HG02884 (cell line): ENCODE measurements at regions not wholly inside any gene's neighbourhood (a gene's known extent, or its start where the extent isn't known, plus 50 kb on each side); places are given as distances from the start of the nearest gene placed in this dataset.
A peak's percentile ranks its signal among the peaks of the same experiment; 100 is the strongest.
"Not testable (repeated sequence)": the region's sequence is repeated elsewhere in the genome, so short reads cannot be mapped to it uniquely, and the experiment has no call there.

ENCODE experiments used
- ATAC-seq: cut with Tn5 transposase; IDR thresholded peaks from one replicate; pipeline ENCODE4 v1.9.1; 2021; ENCODE audit warnings: mild to moderate bottlenecking, moderate library complexity; ENCODE audit not compliant: unreplicated experiment

DNA sequence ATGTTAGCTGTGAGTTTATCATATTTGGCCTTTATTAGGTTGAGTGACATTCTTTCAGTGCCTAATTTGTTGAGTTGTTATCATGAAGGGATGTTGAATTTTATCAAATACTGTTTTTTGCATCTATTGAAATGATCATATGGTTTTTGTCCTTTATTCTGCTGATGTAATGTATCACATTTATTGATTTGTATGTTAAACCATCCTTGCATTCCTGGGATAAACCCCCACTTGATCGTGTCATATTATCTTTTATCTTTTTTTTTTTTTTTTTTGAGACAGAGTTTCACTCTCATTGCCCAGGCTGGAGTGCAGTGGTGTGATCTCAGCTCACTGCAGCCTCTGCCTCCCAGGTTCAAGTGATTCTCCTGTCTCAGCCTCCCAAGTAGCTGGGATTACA lies 51.9 kb upstream of the MFGE8 start:
- not testable (repeated sequence) for ATAC-seq

DNA sequence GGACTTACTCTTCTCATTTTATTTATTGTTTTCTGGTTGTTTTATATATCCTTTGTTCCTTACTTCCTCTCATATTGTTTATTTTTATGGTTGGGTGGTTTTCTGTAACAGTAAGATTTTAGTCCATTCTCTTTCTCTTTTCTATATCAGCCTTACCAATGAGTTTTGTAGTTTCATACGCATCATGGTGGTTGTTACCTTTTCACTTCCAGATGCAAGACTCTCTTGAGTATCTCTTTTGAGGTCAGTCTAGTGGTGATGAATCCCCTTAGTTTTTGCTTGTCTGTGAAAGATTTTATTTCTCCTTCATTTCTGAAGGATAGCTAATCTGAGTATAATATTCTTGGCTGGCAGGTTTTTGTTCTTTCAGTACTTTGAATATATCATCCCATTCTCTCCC lies 57.1 kb upstream of the MFGE8 start:
- no peak for ATAC-seq

DNA sequence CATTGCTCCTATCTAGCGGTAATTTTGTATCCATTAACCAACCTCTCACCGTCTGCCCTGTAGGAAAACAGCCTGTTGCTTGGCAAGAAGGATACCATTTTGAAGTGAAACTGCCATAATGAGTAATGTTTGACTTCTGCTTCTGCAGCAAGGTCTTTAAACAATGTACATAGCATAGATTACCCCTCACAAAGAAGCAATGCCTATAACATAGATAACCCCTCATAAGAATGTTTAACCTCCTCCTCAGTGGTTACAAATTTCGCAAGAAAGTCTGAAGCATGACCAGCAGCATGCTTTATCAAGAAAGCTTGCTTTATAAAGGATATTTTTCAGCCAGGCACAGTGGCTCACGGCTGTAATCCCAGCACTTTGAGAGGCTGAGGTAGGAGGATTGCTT lies 61.2 kb upstream of the MFGE8 start:
- no peak for ATAC-seq

DNA sequence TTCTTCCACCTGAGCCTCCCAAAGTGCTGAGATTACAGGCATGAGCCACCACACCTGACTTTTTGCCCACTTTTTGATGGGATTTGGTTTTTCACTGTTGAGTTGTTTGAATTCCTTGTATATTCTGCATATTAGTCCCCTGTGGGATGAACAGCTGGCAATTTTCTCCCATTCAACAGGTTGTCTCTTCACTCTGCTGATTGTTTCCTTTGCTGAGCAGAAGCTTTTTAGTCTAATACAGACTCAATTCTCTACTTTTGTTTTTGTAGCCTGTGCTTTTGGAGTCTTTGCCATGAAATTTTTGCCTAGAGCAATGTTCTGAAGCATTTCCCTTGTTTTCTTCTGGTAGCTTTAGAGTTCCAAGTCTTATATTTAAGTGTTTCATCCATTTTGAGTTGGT lies 62.7 kb upstream of the MFGE8 start:
- ATAC-seq, result no peak

DNA sequence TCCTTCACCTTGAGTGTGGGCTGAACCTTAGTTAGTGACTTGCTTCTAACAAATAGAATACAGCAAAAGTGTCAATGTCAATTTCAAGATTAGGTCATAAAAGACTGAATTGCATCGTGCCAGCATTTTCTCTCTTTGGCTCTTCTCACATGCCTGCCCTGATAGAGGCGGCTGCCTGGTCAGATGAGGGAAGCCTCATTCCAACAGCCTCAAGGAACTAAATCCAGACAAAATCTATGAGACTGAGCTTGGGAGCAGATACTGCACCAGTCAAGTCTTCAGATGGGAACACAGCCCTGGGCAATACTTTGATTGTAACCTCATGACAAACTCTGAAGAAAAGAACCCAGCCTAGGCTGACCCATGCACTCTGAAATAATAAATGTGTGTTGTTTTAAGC lies 63.5 kb upstream of the MFGE8 start:
- no peak for ATAC-seq

DNA sequence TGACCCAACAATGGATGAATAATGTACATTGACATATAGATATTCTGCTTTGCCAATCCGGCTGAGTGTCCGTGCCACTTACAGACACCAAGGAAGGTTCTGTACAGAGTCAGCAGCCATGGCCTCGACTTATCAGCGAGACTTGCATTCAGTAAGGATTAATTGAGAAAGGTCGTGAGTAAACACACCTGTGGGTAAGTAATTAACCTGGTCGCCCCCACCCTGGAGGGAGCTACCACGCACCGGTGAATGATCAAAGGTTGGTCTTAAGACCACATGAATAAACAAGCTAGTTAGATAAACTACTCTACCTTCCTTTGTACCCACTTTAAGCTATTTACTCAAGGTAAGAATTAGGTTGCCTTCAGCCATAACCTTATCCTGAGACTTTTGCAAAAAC lies 66.5 kb upstream of the MFGE8 start:
- ATAC-seq, result no peak

DNA sequence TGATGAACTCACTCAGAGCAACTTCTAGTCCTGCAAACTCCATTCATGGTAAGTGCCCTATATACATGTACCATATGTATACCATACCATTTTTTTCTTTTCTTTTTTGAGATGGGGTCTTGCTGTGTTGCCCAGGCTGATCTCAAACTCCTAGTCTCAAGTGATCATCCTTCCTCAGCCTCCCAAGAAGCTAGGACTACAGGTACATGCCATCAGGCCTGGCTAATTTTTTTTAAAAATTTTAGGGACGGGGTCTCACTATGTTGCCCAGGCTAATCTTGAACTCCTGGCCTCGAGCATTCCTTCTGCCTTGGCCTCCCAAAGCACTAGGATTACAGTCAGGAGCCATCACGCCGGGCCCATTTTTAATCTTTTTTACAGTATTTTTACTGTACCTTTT lies 67.3 kb upstream of the MFGE8 start:
- no peak for ATAC-seq

DNA sequence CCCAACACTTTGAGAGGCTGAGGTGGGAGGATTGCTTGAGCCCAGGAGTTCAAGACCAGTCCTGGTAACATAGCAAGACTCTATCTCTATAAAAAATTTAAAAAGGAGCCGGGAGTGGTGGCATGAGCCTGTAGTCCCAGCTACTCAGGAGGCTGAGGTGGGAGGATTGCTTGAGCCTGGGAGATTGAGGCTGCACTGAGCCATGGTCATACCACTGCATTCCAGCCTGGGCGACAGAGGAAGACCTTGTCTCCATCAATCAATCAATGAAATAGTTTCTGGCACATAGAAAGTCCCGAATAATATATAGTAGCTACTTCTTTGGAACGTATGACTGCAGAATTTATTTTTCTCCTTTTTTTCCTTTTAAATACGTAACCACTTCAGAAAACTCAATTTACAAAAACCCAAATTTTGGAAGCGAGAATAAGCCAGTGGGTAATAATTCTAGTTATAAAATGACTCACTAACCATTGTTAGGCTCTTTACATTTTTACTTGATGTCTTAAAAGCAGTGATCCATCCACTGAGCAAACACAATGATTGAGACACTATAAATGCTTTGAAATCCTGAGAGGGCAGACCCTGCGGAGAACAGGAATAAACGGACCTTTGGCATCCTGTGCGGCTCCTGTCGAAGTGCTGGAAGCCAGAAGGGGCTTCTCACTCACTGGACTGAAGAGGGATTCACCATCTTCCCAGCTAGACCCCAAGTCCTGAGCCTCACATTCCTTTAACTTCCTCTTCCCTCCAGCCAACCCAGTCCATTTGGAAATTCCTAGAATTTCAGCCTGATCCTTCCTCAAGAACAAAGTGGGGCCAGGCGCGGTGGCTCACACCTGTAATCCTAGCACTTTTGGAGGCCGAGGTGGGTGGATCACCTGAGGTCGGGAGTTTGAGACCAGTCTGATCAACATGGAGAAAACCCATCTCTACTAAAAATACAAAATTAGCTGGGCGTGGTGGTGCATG lies 68.4 kb upstream of the MFGE8 start:
- no peak for ATAC-seq

DNA sequence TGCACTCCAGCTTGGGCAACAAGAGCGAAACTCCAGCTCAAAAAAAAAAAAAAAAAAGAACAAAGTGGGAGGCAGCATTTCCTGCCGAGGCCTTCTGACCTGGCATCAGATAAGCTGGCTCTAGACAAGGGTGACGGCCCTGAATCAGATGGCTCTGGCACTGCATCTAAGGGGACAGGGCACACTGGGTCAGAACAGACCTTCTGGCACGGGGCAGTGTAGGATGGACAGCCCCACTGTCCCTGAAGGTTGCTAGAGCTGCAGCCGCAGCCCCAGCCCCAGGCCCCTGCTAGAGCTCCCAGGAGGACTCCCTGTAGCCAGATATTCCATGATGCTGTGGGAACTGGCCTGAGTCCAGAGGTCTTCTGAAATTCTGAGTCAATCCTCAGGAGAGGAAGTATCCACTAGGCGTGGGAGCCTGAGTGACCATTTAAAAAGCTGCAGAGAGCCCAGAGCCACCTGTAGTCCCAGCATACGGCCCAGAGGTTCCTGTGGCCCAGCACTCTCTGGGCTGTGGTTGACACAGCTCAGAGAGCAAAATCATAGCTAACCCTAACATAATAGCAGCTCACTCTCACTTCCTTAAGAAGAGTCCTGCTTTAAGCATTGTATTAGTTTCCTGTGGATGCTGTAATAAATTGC lies 69.2 kb upstream of the MFGE8 start:
- ATAC-seq, result peak; percentile 99

DNA sequence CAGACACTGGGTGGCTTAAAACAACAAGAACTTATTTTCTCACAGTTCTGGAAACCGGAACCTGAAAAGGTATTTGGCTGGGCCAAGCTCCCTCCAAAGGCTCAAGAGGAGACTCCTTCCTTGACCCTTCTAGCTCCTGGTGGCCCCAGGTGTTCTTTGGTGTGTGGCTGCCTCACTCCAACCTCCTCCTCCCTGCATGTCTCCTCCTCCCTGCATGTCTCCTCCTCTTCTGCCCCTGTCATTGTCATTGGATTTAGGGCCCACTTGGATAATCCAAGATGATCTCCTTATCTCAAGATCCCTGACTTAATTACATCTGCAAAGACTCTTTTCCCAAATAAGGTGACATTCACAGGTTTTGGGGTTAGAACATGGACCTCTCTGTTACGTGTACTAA lies 69.8 kb upstream of the MFGE8 start:
- no peak for ATAC-seq

DNA sequence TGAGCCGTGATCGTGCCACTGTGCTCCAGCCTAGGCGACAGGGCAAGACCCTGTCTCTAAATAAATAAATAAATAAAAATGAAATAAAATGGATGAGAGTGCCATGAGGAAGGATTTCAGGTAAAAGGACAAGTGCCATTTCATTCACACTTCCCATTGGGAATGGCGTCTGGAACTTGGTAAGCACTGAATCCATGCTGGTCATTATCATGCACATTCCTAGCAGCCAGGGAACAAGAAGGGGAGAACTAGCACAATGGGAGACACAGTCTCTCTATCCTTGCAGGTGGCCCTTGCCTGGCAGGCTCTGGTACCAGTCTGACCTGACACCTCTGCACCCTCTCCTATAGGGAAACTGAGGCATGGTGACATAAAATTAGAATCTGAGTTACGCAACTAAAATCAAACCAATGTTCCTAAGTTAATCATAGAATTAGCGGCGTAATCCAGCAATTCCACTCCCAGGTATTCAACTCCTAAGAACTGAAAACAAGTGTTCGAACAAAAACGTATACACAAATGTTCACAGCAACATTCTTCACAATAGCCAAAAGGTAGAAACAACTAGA lies 70.8 kb upstream of the MFGE8 start:
- no peak for ATAC-seq

DNA sequence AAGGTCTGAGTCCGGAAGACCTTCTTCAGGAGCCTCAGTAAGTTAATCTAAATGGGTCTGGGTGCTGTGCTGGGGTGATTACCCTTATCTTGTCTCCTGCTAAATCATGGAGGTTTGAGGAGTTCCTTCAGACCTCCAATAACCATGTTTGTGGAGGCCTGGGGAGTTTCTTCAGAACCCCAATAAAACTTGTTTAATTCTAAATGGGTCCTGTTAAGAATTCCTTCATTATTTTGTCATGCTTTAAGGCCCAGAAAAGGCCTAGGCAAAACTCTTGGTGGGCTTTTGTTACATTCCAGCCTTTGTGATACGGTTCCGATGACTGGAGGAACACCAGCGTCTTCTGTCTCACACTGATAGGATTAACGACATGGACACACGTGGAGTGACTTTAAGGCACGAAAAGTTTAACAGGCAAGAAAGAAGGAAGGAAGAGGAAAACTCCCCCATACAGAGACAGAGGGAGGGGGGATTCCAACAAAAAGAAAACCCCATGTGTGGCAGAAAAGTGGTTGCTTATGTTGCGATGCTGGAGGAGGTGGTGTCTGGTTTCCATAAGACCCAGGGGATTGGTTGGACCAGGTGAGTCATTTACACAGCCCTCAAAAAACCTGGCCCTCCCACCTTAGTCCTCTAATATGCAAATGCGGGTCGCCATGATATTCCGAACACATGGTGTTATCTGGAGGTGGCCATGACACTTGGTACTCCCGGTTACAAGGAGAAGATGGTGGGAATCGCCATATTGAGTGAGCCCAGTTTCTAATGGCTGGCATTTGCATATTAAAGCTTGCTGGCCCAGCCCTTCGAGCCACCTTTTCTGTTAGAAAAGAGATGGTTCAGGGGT lies 72.6 kb upstream of the MFGE8 start:
- ATAC-seq, result no peak

DNA sequence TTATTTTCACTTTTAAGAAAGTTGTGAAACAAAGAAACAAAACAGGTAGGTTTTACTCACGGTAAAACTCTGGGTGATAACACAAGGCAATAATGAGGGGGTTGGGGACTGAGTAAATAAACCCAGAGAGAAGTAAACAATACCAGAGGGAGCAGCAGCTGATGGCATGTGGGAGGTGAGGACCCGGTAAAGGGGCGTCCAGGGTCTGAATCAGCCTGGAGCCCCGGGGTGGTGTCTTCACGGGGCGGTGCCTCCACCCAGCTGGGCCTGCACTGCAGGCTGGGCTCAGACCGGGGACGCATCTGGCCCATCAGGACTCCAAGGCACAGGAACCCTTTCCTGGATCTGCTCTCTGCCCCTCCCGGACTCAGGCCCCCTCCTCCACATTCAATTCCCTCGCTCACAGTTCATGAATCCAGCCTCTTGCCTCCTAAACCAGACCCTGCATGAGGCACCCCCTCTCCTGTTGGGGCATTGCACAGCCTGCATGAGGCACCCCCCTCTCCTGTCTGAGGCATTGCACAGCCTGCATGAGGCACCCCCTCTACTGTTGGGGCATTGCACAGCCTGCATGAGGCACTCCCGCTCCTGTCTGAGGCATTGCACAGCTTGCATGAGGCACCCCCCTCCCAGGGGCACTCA lies 73.9 kb upstream of the MFGE8 start:
- no peak for ATAC-seq

DNA sequence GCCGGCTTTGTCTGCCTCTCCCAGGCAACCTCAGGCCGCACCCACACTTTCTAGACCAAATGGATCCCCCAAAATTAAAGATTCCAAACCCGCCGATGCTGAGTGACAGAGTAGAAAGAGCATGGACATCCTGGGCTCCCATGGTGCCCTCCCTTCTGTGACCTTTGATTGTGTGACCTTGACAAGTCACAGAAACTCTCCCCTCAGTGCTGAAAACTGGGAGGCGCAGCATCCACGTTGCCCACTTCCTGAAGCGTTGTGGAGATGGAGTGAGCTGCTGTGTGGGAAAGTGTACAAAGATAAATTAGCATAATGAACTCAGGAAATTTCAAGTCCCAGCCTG lies 74.4 kb upstream of the MFGE8 start:
- no peak for ATAC-seq

DNA sequence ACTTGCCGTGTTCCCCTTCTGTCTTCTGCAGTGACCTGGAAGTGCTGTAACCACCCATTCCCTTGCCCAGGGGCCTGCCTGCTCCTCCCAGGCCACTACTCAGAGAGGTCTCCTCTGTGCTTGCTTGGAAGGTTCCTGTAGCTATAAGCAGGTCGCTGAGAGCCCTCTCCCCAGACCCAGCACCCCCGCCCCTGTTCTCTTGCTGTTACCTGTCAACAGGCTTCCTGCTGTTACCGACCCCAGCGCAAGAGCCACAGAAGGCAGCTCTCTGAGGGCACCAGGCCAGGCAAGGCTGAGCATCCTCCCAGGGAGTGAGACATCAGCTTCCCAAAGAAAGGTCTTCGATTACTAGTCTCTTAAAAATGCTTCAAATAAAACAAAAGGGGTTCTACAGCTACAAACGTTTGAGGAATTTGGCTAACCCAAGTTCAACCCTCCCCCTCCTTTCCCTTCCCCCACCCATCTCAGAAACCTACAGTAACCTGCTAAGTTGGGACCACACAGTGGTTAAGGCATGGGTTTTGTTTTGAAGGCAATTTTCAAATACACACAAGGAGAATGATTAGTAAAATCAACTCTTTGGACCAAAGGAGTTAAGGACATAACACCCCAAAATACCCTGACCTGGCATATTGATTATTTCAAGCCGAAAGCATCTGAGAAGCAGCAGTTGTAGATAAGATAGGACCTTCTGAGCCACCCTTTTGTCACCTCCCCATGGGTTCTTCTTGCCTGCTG lies 74.9 kb upstream of the MFGE8 start:
- ATAC-seq, result no peak

DNA sequence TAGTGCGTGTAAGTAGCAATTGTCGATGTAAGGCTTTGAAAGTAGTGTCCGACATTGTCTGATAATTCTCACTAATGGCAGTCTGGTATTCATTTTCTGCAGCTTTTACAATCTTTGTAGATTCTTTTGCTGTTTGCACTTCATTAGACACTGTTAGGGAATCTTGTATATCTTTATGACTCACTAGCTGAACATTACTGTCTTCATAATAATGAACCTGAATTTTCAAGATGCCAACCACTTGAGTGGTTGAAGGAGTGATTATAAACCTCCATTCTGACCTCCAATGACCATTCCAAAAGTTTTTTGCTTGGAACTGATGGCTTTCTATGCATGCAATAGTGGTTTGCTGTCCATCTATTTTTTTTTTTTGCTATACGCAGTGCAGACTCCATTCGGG lies 76.4 kb upstream of the MFGE8 start:
- no peak for ATAC-seq

DNA sequence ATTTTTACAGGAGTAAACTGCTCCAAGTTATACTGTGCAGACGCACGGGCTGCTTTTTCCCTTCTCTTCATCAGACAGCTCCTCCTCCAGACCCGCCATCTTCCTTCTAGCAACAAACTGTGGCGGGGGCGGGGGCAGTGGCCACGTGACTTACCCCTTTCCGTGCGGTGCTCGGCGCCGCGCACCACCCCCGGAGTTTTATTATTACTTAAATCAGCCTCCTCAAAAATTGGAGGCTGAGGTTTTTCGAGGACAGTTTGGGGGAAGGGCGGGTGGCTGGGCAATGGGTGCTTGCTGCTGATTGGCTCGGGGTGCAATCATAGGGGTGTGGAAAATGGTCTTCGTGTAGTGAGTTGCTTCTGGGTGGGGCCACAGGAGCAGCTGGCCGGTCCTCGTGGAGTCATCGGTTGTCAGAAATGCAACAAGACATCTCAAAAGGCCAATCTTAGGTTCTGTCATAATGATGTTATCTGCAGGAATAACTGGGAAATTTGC lies 77.1 kb upstream of the MFGE8 start:
- ATAC-seq, result no peak

DNA sequence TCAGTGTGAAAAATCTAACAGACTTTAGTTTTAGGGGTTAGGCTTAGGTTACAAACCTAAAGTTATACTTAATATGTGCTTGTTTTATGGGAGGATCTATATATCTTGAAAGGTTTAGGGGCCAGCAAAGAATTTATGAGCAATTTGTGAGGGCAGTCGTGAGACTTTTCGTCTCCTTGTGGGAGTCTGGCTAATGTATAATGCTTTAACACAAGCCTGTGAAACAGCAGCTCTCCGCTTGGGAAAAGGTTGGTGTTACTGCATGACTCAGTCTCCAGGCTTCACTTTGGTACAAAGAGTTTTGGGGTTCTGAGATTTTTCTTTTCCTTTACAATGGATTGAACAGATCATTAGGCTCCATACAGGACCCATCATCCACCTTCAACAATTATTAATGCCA lies 79.0 kb upstream of the MFGE8 start:
- no peak for ATAC-seq

DNA sequence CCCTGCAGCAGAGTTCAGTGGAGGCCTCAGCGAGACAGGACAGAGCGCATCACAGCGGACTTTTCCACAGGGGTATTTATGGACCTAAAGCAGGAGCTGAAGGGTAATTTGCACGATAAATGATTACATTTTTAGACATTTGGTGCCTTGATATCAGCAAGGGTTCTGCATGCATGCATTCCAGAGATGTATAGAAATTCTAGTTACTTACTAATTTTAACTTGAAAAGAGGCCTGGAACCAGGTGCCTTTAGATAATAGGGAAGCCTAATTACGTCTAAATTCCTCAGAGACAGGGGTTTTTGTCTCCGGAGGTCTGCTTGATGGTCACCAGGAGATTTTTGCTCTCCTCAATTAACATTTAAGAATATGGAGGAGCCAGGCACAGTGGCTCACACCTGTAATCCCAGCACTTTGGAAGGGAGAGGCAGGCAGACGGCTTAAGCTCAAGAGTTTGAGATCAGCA lies 79.8 kb upstream of the MFGE8 start:
- ATAC-seq, result no peak

DNA sequence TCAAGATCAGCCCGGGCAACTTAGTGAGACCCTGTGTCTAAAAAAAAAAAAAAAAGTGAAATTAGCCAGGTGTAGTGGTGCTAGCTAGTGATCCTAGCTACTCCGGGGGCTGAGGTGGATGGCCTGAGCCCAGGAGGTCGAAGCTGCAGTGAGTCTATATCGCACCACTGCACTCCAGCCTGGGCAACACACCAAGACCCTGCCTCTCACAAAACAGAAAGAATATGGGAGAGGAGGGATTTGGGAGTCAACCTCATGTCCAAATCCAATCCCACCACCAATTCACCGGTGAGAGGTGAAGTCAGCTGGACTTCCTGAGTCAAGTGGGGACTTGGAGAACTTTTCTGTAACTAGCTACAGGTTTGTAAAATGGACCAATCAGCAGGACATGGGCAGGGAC lies 80.5 kb upstream of the MFGE8 start:
- no peak for ATAC-seq
